ENCODE measurements at regions not wholly inside any gene's neighbourhood (a gene's known extent, or its start where the extent isn't known, plus 50 kb on each side); places are given as distances from the start of the nearest gene placed in this dataset.
"Not testable (repeated sequence)": the region's sequence is repeated elsewhere in the genome, so short reads cannot be mapped to it uniquely, and the experiment has no call there.

DNA sequence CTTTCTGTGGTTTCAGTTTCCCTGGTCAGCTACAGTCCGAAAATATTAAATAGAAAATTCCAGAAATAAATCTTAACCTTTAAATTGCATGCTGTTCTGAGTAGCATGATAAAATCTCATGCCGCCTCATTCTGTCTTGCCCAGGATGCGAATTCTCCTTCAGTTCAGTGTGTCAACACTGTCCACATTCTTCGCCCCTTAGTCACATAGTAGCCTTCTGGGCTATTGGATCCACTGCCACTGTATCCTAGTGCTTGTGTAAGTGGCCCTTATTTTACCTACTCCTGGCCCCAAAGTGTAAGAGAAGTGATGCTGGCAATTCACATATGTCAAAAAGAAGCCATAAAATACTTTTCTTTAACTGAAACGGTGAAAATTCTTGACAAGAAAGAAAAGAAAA, 129.6 kb downstream of the ZWINT start:
- Histone ChIP-seq H3K4me3 (ENCODE audit: low read length in 3 of 3) (no peak overlapping the region), H3K27me3 (ENCODE audit: control insufficient read depth in 3 of 3, insufficient read depth in 3 of 3, low read length in 3 of 3) (no peaks in the 10 kb centered on the region), H3K27ac (ENCODE audit: low read depth, low read length) (no peak overlapping the region), H3K9ac (ENCODE audit: low read depth in 1 of 3, low read length in 3 of 3) (no peak overlapping the region), H3K9me3 (ENCODE audit: control insufficient read depth in 3 of 3, low read length in 3 of 3) (no peaks in the 10 kb centered on the region), H3K4me1 (ENCODE audit: control insufficient read depth in 3 of 3, insufficient read depth in 3 of 3, low read length in 3 of 3) (no peaks in the 10 kb centered on the region), H3K36me3 (ENCODE audit: control insufficient read depth in 3 of 3, insufficient read depth in 3 of 3, low read length in 3 of 3) (no peaks in the 10 kb centered on the region)

GRCh38 chr10:56222237-56222636, 138.8 kb downstream of the ZWINT start:
- Histone ChIP-seq H3K4me3 (ENCODE audit: low read length in 3 of 3) (no peak overlapping the region), H3K9ac (ENCODE audit: low read depth in 1 of 3, low read length in 3 of 3) (no peak overlapping the region), H3K27ac (ENCODE audit: low read depth, low read length) (no peak overlapping the region), H3K4me1 (ENCODE audit: control insufficient read depth in 3 of 3, insufficient read depth in 3 of 3, low read length in 3 of 3) (no peaks in the 10 kb centered on the region), H3K36me3 (ENCODE audit: control insufficient read depth in 3 of 3, insufficient read depth in 3 of 3, low read length in 3 of 3) (no peaks in the 10 kb centered on the region), H3K9me3 (ENCODE audit: control insufficient read depth in 3 of 3, low read length in 3 of 3) (no peaks in the 10 kb centered on the region), H3K27me3 (ENCODE audit: control insufficient read depth in 3 of 3, insufficient read depth in 3 of 3, low read length in 3 of 3) (no peaks in the 10 kb centered on the region)

- H3K4me1 ChIP-seq (ENCODE audit: control insufficient read depth in 3 of 3, insufficient read depth in 3 of 3, low read length in 3 of 3), result no peaks in the 10 kb centered on the region
- H3K36me3 ChIP-seq (ENCODE audit: control insufficient read depth in 3 of 3, insufficient read depth in 3 of 3, low read length in 3 of 3), result no peaks in the 10 kb centered on the region
- no peaks in the 10 kb centered on the region for H3K9me3 ChIP-seq (ENCODE audit: control insufficient read depth in 3 of 3, low read length in 3 of 3)
- no peak overlapping the region for H3K27ac ChIP-seq (ENCODE audit: low read depth, low read length)
- H3K4me3 ChIP-seq (ENCODE audit: low read length in 3 of 3), result no peak overlapping the region
- H3K27me3 ChIP-seq (ENCODE audit: control insufficient read depth in 3 of 3, insufficient read depth in 3 of 3, low read length in 3 of 3), result no peaks in the 10 kb centered on the region
- no peak overlapping the region for H3K9ac ChIP-seq (ENCODE audit: low read depth in 1 of 3, low read length in 3 of 3)
Observed at GRCh38 chr10:56212951-56213350, 148.1 kb downstream of the ZWINT start.

GRCh38 chr10:56181607-56182006, 179.5 kb downstream of the ZWINT start:
- H3K36me3 ChIP-seq (ENCODE audit: control insufficient read depth in 3 of 3, insufficient read depth in 3 of 3, low read length in 3 of 3), result no peaks in the 10 kb centered on the region
- no peak overlapping the region for H3K9ac ChIP-seq (ENCODE audit: low read depth in 1 of 3, low read length in 3 of 3)
- no peaks in the 10 kb centered on the region for H3K9me3 ChIP-seq (ENCODE audit: control insufficient read depth in 3 of 3, low read length in 3 of 3)
- no peak overlapping the region for H3K27ac ChIP-seq (ENCODE audit: low read depth, low read length)
- H3K27me3 ChIP-seq (ENCODE audit: control insufficient read depth in 3 of 3, insufficient read depth in 3 of 3, low read length in 3 of 3), result no peaks in the 10 kb centered on the region
- H3K4me1 ChIP-seq (ENCODE audit: control insufficient read depth in 3 of 3, insufficient read depth in 3 of 3, low read length in 3 of 3), result no peaks in the 10 kb centered on the region
- no peak overlapping the region for H3K4me3 ChIP-seq (ENCODE audit: low read length in 3 of 3)

DNA sequence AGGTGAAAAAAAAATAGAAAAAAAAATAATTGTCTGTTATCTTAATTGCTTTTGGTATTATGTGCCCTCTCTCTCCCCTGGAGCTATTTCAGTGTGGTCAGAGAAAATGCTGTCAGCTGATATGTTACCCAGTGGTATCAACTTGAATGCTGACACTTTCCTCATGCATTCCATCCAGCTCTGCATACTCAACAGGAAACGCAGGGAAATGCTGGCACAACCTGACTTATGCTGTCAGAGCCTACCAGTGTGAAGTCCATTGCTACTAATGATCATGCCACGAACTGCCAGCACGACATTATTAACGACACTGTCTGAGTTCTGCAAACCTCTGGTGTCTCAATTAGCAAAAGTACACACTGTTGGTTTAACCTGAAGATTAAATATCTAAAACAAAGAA, 182.8 kb downstream of the ZWINT start:
- no peaks in the 10 kb centered on the region for H3K27me3 ChIP-seq (ENCODE audit: control insufficient read depth in 3 of 3, insufficient read depth in 3 of 3, low read length in 3 of 3)
- no peaks in the 10 kb centered on the region for H3K4me1 ChIP-seq (ENCODE audit: control insufficient read depth in 3 of 3, insufficient read depth in 3 of 3, low read length in 3 of 3)
- H3K9me3 ChIP-seq (ENCODE audit: control insufficient read depth in 3 of 3, low read length in 3 of 3), result no peaks in the 10 kb centered on the region
- no peak overlapping the region for H3K9ac ChIP-seq (ENCODE audit: low read depth in 1 of 3, low read length in 3 of 3)
- no peaks in the 10 kb centered on the region for H3K36me3 ChIP-seq (ENCODE audit: control insufficient read depth in 3 of 3, insufficient read depth in 3 of 3, low read length in 3 of 3)
- no peak overlapping the region for H3K27ac ChIP-seq (ENCODE audit: low read depth, low read length)
- no peak overlapping the region for H3K4me3 ChIP-seq (ENCODE audit: low read length in 3 of 3)

- H3K36me3 ChIP-seq (ENCODE audit: control insufficient read depth in 3 of 3, insufficient read depth in 3 of 3, low read length in 3 of 3); H3K27ac ChIP-seq (ENCODE audit: low read depth, low read length); H3K27me3 ChIP-seq (ENCODE audit: control insufficient read depth in 3 of 3, insufficient read depth in 3 of 3, low read length in 3 of 3); H3K4me3 ChIP-seq (ENCODE audit: low read length in 3 of 3); H3K9me3 ChIP-seq (ENCODE audit: control insufficient read depth in 3 of 3, low read length in 3 of 3); H3K9ac ChIP-seq (ENCODE audit: low read depth in 1 of 3, low read length in 3 of 3); H3K4me1 ChIP-seq (ENCODE audit: control insufficient read depth in 3 of 3, insufficient read depth in 3 of 3, low read length in 3 of 3): not testable (repeated sequence)
Observed at GRCh38 chr10:56155091-56155513, 206.0 kb downstream of the ZWINT start.

DNA sequence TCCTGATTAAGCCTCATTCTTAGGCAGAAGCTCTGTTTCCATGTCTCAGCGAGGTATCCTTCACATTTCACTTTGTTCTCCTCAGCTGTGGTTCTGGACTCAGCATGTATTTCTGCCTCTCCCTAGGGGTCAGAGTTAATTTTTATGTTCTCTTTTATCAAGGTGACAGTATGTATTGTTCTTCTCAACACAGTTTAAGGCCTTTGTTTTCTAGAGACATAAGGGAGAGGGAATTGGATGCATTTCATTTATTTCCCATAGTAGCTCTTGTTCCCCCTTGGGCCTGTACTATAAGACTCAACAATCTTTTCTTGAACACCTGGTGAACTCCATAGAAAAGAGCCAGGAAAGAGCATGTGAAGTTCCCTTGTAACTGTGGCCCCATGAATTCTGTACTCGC, 214.3 kb downstream of the ZWINT start:
- no peak overlapping the region for H3K9ac ChIP-seq (ENCODE audit: low read depth in 1 of 3, low read length in 3 of 3)
- no peaks in the 10 kb centered on the region for H3K27me3 ChIP-seq (ENCODE audit: control insufficient read depth in 3 of 3, insufficient read depth in 3 of 3, low read length in 3 of 3)
- H3K27ac ChIP-seq (ENCODE audit: low read depth, low read length), result no peak overlapping the region
- H3K4me3 ChIP-seq (ENCODE audit: low read length in 3 of 3), result no peak overlapping the region
- no peaks in the 10 kb centered on the region for H3K36me3 ChIP-seq (ENCODE audit: control insufficient read depth in 3 of 3, insufficient read depth in 3 of 3, low read length in 3 of 3)
- no peaks in the 10 kb centered on the region for H3K9me3 ChIP-seq (ENCODE audit: control insufficient read depth in 3 of 3, low read length in 3 of 3)
- H3K4me1 ChIP-seq (ENCODE audit: control insufficient read depth in 3 of 3, insufficient read depth in 3 of 3, low read length in 3 of 3), result no peaks in the 10 kb centered on the region

DNA sequence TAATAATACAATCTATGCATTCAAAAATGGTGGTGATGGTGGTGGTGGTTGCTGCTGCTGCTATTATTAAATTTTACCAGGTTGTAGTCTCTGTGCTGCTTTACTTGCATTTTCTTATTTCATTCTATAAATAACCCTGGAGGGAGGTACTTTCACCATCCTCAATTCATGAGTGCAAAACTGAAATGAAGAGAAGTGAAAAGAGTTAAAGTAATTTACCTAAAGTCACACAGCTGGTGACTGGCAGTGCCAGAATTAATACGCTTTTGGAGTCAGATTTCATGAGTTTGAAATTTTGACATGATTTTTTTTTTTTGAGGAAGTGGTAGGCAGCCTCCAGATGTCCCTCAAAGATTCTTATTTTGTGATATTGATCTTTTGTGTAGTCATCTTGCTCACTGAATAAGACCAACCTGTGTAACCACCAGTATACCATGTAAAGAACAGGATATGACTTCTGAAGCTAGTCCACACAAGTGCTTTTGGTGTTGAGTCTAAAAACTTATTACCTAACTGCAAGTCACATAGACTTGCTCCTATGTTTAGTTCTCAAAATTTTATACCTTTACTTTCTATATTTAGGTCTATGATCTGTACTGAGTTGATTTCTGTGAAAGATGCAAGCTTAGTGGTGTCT, 218.8 kb downstream of the ZWINT start:
- Histone ChIP-seq H3K27me3 (ENCODE audit: control insufficient read depth in 3 of 3, insufficient read depth in 3 of 3, low read length in 3 of 3) (no peaks in the 10 kb centered on the region), H3K4me3 (ENCODE audit: low read length in 3 of 3) (no peak overlapping the region), H3K27ac (ENCODE audit: low read depth, low read length) (no peak overlapping the region), H3K9ac (ENCODE audit: low read depth in 1 of 3, low read length in 3 of 3) (no peak overlapping the region), H3K36me3 (ENCODE audit: control insufficient read depth in 3 of 3, insufficient read depth in 3 of 3, low read length in 3 of 3) (no peaks in the 10 kb centered on the region), H3K4me1 (ENCODE audit: control insufficient read depth in 3 of 3, insufficient read depth in 3 of 3, low read length in 3 of 3) (no peaks in the 10 kb centered on the region), H3K9me3 (ENCODE audit: control insufficient read depth in 3 of 3, low read length in 3 of 3) (no peaks in the 10 kb centered on the region)

GRCh38 chr10:56139405-56139804, 221.7 kb downstream of the ZWINT start:
- no peaks in the 10 kb centered on the region for H3K9me3 ChIP-seq (ENCODE audit: control insufficient read depth in 3 of 3, low read length in 3 of 3)
- H3K27ac ChIP-seq (ENCODE audit: low read depth, low read length), result no peak overlapping the region
- H3K36me3 ChIP-seq (ENCODE audit: control insufficient read depth in 3 of 3, insufficient read depth in 3 of 3, low read length in 3 of 3), result no peaks in the 10 kb centered on the region
- H3K4me1 ChIP-seq (ENCODE audit: control insufficient read depth in 3 of 3, insufficient read depth in 3 of 3, low read length in 3 of 3), result no peaks in the 10 kb centered on the region
- no peaks in the 10 kb centered on the region for H3K27me3 ChIP-seq (ENCODE audit: control insufficient read depth in 3 of 3, insufficient read depth in 3 of 3, low read length in 3 of 3)
- no peak overlapping the region for H3K4me3 ChIP-seq (ENCODE audit: low read length in 3 of 3)
- H3K9ac ChIP-seq (ENCODE audit: low read depth in 1 of 3, low read length in 3 of 3), result no peak overlapping the region

- H3K27me3 ChIP-seq (ENCODE audit: control insufficient read depth in 3 of 3, insufficient read depth in 3 of 3, low read length in 3 of 3), result no peaks in the 10 kb centered on the region
- no peaks in the 10 kb centered on the region for H3K9me3 ChIP-seq (ENCODE audit: control insufficient read depth in 3 of 3, low read length in 3 of 3)
- H3K9ac ChIP-seq (ENCODE audit: low read depth in 1 of 3, low read length in 3 of 3), result no peak overlapping the region
- H3K27ac ChIP-seq (ENCODE audit: low read depth, low read length), result no peak overlapping the region
- H3K4me1 ChIP-seq (ENCODE audit: control insufficient read depth in 3 of 3, insufficient read depth in 3 of 3, low read length in 3 of 3), result no peaks in the 10 kb centered on the region
- no peak overlapping the region for H3K4me3 ChIP-seq (ENCODE audit: low read length in 3 of 3)
- no peaks in the 10 kb centered on the region for H3K36me3 ChIP-seq (ENCODE audit: control insufficient read depth in 3 of 3, insufficient read depth in 3 of 3, low read length in 3 of 3)
Observed at GRCh38 chr10:56135828-56136227, 225.2 kb downstream of the ZWINT start.

- Histone ChIP-seq H3K4me3 (ENCODE audit: low read length in 3 of 3) (no peak overlapping the region), H3K27me3 (ENCODE audit: control insufficient read depth in 3 of 3, insufficient read depth in 3 of 3, low read length in 3 of 3) (no peaks in the 10 kb centered on the region), H3K36me3 (ENCODE audit: control insufficient read depth in 3 of 3, insufficient read depth in 3 of 3, low read length in 3 of 3) (no peaks in the 10 kb centered on the region), H3K27ac (ENCODE audit: low read depth, low read length) (no peak overlapping the region), H3K4me1 (ENCODE audit: control insufficient read depth in 3 of 3, insufficient read depth in 3 of 3, low read length in 3 of 3) (no peaks in the 10 kb centered on the region), H3K9me3 (ENCODE audit: control insufficient read depth in 3 of 3, low read length in 3 of 3) (no peaks in the 10 kb centered on the region), H3K9ac (ENCODE audit: low read depth in 1 of 3, low read length in 3 of 3) (no peak overlapping the region)
Observed at GRCh38 chr10:56123247-56123646, 237.8 kb downstream of the ZWINT start.

Measured in skeletal muscle tissue (tissue), 3 donors.